Astrocyte (in vitro differentiated cells and primary cell): ENCODE measurements at regions not wholly inside any gene's neighbourhood (a gene's known extent, or its start where the extent isn't known, plus 50 kb on each side); places are given as distances from the start of the nearest gene placed in this dataset.

ENCODE experiments used
- CTCF ChIP-seq: IDR thresholded peaks from 2 replicates; pipeline ENCODE4 v1.5.1; 2011; ENCODE audit warnings: low read depth, mild to moderate bottlenecking, inconsistent platforms, low read length, moderate library complexity; ENCODE audit not compliant: insufficient read depth
- EZH2 ChIP-seq: IDR thresholded peaks from 2 replicates; pipeline ENCODE4 v1.6.1; 2012; ENCODE audit warnings: mild to moderate bottlenecking, low read length, inconsistent platforms; ENCODE audit not compliant: insufficient read depth

GRCh38 chr1:70528590-70529333 is 117.7 kb downstream of the CTH start:
- TF ChIP-seq CTCF (peak; percentile 59), EZH2 (no peak)
